ENCODE measurements at regions not wholly inside any gene's neighbourhood (a gene's known extent, or its start where the extent isn't known, plus 50 kb on each side); places are given as distances from the start of the nearest gene placed in this dataset.

DNA sequence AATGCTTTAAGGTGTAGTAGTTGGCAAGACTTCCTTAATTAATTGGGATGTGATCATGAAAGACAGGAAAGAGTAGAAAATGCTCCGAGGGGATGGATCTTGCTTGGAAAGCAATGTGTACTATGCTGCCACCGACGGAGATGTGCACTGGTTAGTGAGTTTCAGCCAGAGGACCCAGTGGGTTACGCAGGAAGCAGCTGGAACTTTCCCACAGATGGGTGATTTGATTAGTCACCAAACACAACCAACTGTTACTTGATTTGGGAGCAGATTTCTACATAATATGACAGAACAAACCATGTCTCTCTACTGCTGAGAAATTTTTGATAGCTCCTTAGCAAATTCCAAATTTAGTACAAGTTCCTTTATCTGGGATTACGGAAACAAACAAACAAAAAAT, 245.4 kb upstream of the MCTP2 start:
- no peak for ATAC-seq
- TF ChIP-seq ZFP3 (CRISPR knock-in tag; IDR thresholded peaks at IDR 0.05): no peak
- TF ChIP-seq, protein P1, sequence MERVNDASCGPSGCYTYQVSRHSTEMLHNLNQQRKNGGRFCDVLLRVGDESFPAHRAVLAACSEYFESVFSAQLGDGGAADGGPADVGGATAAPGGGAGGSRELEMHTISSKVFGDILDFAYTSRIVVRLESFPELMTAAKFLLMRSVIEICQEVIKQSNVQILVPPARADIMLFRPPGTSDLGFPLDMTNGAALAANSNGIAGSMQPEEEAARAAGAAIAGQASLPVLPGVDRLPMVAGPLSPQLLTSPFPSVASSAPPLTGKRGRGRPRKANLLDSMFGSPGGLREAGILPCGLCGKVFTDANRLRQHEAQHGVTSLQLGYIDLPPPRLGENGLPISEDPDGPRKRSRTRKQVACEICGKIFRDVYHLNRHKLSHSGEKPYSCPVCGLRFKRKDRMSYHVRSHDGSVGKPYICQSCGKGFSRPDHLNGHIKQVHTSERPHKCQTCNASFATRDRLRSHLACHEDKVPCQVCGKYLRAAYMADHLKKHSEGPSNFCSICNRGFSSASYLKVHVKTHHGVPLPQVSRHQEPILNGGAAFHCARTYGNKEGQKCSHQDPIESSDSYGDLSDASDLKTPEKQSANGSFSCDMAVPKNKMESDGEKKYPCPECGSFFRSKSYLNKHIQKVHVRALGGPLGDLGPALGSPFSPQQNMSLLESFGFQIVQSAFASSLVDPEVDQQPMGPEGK (CRISPR knock-in tag; IDR thresholded peaks at IDR 0.05; ENCODE audit: borderline replicate concordance): no peak
- TF ChIP-seq PPARA (CRISPR knock-in tag; IDR thresholded peaks at IDR 0.05; ENCODE audit: borderline replicate concordance): no peak
- no peak for TF ChIP-seq TOX (CRISPR knock-in tag; IDR thresholded peaks at IDR 0.05; ENCODE audit: borderline replicate concordance)
- no peak for TF ChIP-seq ZNF565 (CRISPR knock-in tag; conservative IDR thresholded peaks at IDR 0.05; ENCODE audit: low read depth)
- TF ChIP-seq, protein P2, sequence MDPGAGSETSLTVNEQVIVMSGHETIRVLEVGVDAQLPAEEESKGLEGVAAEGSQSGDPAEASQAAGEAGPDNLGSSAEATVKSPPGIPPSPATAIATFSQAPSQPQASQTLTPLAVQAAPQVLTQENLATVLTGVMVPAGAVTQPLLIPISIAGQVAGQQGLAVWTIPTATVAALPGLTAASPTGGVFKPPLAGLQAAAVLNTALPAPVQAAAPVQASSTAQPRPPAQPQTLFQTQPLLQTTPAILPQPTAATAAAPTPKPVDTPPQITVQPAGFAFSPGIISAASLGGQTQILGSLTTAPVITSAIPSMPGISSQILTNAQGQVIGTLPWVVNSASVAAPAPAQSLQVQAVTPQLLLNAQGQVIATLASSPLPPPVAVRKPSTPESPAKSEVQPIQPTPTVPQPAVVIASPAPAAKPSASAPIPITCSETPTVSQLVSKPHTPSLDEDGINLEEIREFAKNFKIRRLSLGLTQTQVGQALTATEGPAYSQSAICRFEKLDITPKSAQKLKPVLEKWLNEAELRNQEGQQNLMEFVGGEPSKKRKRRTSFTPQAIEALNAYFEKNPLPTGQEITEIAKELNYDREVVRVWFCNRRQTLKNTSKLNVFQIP (CRISPR knock-in tag; IDR thresholded peaks at IDR 0.05; ENCODE audit: borderline replicate concordance, low read depth): no peak
- TF ChIP-seq GLIS3 (CRISPR knock-in tag; IDR thresholded peaks at IDR 0.05): no peak
- no peak for TF ChIP-seq ZFP30 (CRISPR knock-in tag; IDR thresholded peaks at IDR 0.05)
- no peak for TF ChIP-seq ARNTL (CRISPR knock-in tag; IDR thresholded peaks at IDR 0.05; ENCODE audit: borderline replicate concordance, low read depth)
- TF ChIP-seq OSR1 (CRISPR knock-in tag; IDR thresholded peaks at IDR 0.05): no peak
- no peak for TF ChIP-seq SNAI2 (CRISPR knock-in tag; IDR thresholded peaks at IDR 0.05)
- no peak for TF ChIP-seq ESRRG (CRISPR knock-in tag; IDR thresholded peaks at IDR 0.05)
- TF ChIP-seq, protein P3, sequence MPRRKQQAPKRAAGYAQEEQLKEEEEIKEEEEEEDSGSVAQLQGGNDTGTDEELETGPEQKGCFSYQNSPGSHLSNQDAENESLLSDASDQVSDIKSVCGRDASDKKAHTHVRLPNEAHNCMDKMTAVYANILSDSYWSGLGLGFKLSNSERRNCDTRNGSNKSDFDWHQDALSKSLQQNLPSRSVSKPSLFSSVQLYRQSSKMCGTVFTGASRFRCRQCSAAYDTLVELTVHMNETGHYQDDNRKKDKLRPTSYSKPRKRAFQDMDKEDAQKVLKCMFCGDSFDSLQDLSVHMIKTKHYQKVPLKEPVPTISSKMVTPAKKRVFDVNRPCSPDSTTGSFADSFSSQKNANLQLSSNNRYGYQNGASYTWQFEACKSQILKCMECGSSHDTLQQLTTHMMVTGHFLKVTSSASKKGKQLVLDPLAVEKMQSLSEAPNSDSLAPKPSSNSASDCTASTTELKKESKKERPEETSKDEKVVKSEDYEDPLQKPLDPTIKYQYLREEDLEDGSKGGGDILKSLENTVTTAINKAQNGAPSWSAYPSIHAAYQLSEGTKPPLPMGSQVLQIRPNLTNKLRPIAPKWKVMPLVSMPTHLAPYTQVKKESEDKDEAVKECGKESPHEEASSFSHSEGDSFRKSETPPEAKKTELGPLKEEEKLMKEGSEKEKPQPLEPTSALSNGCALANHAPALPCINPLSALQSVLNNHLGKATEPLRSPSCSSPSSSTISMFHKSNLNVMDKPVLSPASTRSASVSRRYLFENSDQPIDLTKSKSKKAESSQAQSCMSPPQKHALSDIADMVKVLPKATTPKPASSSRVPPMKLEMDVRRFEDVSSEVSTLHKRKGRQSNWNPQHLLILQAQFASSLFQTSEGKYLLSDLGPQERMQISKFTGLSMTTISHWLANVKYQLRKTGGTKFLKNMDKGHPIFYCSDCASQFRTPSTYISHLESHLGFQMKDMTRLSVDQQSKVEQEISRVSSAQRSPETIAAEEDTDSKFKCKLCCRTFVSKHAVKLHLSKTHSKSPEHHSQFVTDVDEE (CRISPR knock-in tag; IDR thresholded peaks at IDR 0.05): no peak
- no peak for TF ChIP-seq ZNF70 (CRISPR knock-in tag; IDR thresholded peaks at IDR 0.05)
- TF ChIP-seq CSDC2 (CRISPR knock-in tag; IDR thresholded peaks at IDR 0.05): no peak
- TF ChIP-seq ISL1 (CRISPR knock-in tag; IDR thresholded peaks at IDR 0.05): no peak
- TF ChIP-seq, protein P4, sequence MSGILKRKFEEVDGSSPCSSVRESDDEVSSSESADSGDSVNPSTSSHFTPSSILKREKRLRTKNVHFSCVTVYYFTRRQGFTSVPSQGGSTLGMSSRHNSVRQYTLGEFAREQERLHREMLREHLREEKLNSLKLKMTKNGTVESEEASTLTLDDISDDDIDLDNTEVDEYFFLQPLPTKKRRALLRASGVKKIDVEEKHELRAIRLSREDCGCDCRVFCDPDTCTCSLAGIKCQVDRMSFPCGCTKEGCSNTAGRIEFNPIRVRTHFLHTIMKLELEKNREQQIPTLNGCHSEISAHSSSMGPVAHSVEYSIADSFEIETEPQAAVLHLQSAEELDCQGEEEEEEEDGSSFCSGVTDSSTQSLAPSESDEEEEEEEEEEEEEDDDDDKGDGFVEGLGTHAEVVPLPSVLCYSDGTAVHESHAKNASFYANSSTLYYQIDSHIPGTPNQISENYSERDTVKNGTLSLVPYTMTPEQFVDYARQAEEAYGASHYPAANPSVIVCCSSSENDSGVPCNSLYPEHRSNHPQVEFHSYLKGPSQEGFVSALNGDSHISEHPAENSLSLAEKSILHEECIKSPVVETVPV (CRISPR knock-in tag; IDR thresholded peaks at IDR 0.05): no peak
- TF ChIP-seq ZNF8 (CRISPR knock-in tag; IDR thresholded peaks at IDR 0.05): no peak
- no peak for TF ChIP-seq BACH2 (CRISPR knock-in tag; IDR thresholded peaks at IDR 0.05; ENCODE audit: borderline replicate concordance)

DNA sequence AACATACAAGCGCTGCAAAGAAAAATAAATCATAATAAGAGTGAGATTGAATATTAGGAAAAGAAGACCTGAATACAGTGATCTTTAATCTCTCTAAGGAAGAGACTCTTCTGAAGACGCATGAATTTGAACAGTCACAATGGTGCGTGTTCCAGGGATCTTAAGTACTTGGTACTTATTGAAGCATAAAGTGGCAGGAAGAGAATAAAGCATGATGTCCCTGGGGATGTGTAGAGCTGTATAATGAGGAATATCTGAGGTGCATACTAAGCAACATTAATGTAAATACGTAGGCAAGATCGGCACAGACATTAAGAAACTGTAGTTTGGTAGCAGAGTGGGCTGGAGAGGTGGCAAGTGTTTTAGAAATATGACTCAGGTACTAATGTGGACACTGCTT, 246.2 kb upstream of the MCTP2 start:
- ATAC-seq: no peak
- TF ChIP-seq ZFP3 (CRISPR knock-in tag; IDR thresholded peaks at IDR 0.05): no peak
- no peak for TF ChIP-seq PPARA (CRISPR knock-in tag; IDR thresholded peaks at IDR 0.05; ENCODE audit: borderline replicate concordance)
- TF ChIP-seq TCF4 (CRISPR knock-in tag; IDR thresholded peaks at IDR 0.05; ENCODE audit: borderline replicate concordance): no peak
- TF ChIP-seq ZNF70 (CRISPR knock-in tag; IDR thresholded peaks at IDR 0.05): no peak
- TF ChIP-seq ZC3H10 (CRISPR knock-in tag; IDR thresholded peaks at IDR 0.05): no peak
- TF ChIP-seq OSR1 (CRISPR knock-in tag; IDR thresholded peaks at IDR 0.05): no peak
- TF ChIP-seq ISL1 (CRISPR knock-in tag; IDR thresholded peaks at IDR 0.05): no peak
- no peak for TF ChIP-seq GLIS3 (CRISPR knock-in tag; IDR thresholded peaks at IDR 0.05)
- TF ChIP-seq SNAI2 (CRISPR knock-in tag; IDR thresholded peaks at IDR 0.05): no peak
- no peak for TF ChIP-seq TOX (CRISPR knock-in tag; IDR thresholded peaks at IDR 0.05; ENCODE audit: borderline replicate concordance)
- no peak for TF ChIP-seq CSDC2 (CRISPR knock-in tag; IDR thresholded peaks at IDR 0.05)
- no peak for TF ChIP-seq ESRRG (CRISPR knock-in tag; IDR thresholded peaks at IDR 0.05)
- TF ChIP-seq, protein P1 (CRISPR knock-in tag; IDR thresholded peaks at IDR 0.05; ENCODE audit: borderline replicate concordance): no peak
- TF ChIP-seq, protein P2 (CRISPR knock-in tag; IDR thresholded peaks at IDR 0.05; ENCODE audit: borderline replicate concordance, low read depth): no peak
